ENCODE measurements at regions not wholly inside any gene's neighbourhood (a gene's known extent, or its start where the extent isn't known, plus 50 kb on each side); places are given as distances from the start of the nearest gene placed in this dataset.

DNA sequence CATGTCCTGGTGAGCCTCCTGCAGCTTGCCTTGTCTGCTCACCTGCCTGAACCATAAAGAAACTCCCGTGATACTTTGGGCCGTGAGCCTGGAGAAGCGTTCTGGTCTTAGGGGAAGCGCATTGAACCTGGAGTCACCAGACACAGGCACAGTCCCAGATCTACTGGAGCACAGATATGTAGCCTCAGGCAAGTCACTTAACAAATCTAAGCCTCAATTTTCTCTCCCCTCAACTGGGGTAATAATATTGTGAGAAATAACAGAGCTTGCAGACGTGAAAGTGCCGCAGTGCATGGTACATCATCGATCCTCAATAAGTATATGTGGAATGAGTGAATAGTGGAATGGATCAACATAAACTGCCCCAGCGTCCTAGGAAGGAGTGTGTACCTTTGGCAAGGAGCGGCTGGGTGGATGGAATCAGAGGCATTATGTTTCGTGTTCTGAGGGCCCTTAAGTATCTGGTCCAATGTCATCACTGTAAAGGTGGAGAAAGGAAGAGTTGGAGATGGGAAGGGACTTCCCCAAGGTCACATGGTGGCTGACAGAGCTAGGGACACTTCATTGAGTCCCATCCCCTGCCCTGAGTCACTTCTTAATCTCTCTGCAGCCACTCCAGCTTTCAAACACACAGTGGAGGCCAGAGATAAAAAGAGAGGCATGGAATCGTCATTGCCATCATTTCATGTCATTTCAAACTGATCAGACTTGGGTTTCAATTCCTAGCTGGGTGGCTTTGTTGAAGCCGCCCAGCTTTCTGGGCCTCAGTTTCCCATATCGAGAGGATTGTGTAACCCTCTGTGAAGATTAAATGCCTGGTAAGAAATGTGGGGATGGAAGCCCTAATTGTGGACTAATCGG, 172.4 kb downstream of the DDX1 start:
- no peak overlapping the region for H3K4me3 ChIP-seq
- TF ChIP-seq POLR2A (IDR thresholded peaks at IDR 0.05; ENCODE audit: low read depth) (no peak), POLR2AphosphoS5 (IDR thresholded peaks at IDR 0.05) (no peak), EP300 (IDR thresholded peaks at IDR 0.05) (no peak)
- TF ChIP-seq, protein P1, sequence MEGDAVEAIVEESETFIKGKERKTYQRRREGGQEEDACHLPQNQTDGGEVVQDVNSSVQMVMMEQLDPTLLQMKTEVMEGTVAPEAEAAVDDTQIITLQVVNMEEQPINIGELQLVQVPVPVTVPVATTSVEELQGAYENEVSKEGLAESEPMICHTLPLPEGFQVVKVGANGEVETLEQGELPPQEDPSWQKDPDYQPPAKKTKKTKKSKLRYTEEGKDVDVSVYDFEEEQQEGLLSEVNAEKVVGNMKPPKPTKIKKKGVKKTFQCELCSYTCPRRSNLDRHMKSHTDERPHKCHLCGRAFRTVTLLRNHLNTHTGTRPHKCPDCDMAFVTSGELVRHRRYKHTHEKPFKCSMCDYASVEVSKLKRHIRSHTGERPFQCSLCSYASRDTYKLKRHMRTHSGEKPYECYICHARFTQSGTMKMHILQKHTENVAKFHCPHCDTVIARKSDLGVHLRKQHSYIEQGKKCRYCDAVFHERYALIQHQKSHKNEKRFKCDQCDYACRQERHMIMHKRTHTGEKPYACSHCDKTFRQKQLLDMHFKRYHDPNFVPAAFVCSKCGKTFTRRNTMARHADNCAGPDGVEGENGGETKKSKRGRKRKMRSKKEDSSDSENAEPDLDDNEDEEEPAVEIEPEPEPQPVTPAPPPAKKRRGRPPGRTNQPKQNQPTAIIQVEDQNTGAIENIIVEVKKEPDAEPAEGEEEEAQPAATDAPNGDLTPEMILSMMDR (IDR thresholded peaks at IDR 0.05) = no peak
- H3K36me3 ChIP-seq = no peaks in the 10 kb centered on the region
- intact Hi-C loops (cut with DNase I) = no loop called here
- DNase-seq (ENCODE audit: extremely low spot score) = no peak
- H3K9me3 ChIP-seq = no peaks in the 10 kb centered on the region
- no peaks in the 10 kb centered on the region for H3K4me1 ChIP-seq
- no peaks in the 10 kb centered on the region for H3K27me3 ChIP-seq
- 87% methylated on average over 14 of the region's 14 CpGs for WGBS
- no peak overlapping the region for H3K27ac ChIP-seq (replicated peaks in 1 of 4)

- WGBS = 83% methylated on average over 4 of the region's 4 CpGs
- H3K4me1 ChIP-seq = no peaks in the 10 kb centered on the region
- no peak overlapping the region for H3K4me3 ChIP-seq
- intact Hi-C loops (cut with DNase I) = no loop called here
- no peak for DNase-seq (ENCODE audit: extremely low spot score)
- no peaks in the 10 kb centered on the region for H3K9me3 ChIP-seq
- no peak overlapping the region for H3K27ac ChIP-seq (replicated peaks in 1 of 4)
- TF ChIP-seq POLR2AphosphoS5 (IDR thresholded peaks at IDR 0.05) = no peak
- no peaks in the 10 kb centered on the region for H3K36me3 ChIP-seq
- no peaks in the 10 kb centered on the region for H3K27me3 ChIP-seq
Measured at GRCh38 chr2:15764683-15765011, 173.0 kb downstream of the DDX1 start.

GRCh38 chr2:15765211-15765610, 173.5 kb downstream of the DDX1 start:
- Histone ChIP-seq H3K4me1 (no peaks in the 10 kb centered on the region), H3K4me3 (no peak overlapping the region), H3K9me3 (no peaks in the 10 kb centered on the region), H3K27ac (replicated peaks in 1 of 4) (no peak overlapping the region), H3K27me3 (no peaks in the 10 kb centered on the region), H3K36me3 (no peaks in the 10 kb centered on the region)
- no peak for DNase-seq (ENCODE audit: extremely low spot score)
- WGBS = 88% methylated on average over 5 of the region's 5 CpGs
- intact Hi-C loops (cut with DNase I) = no loop called here
- no peak for TF ChIP-seq POLR2A (IDR thresholded peaks at IDR 0.05; ENCODE audit: low read depth)
- TF ChIP-seq, protein P1 (IDR thresholded peaks at IDR 0.05) = no peak
- no peak for TF ChIP-seq EP300 (IDR thresholded peaks at IDR 0.05)
- no peak for TF ChIP-seq POLR2AphosphoS5 (IDR thresholded peaks at IDR 0.05)

- no peaks in the 10 kb centered on the region for H3K4me1 ChIP-seq
- intact Hi-C loops (cut with DNase I) = no loop called here
- no peak overlapping the region for H3K4me3 ChIP-seq
- TF ChIP-seq, protein P1 (IDR thresholded peaks at IDR 0.05) = no peak
- TF ChIP-seq EP300 (IDR thresholded peaks at IDR 0.05) (no peak), POLR2A (IDR thresholded peaks at IDR 0.05; ENCODE audit: low read depth) (no peak), POLR2AphosphoS5 (IDR thresholded peaks at IDR 0.05) (no peak)
- no peaks in the 10 kb centered on the region for H3K36me3 ChIP-seq
- no peak overlapping the region for H3K27ac ChIP-seq (replicated peaks in 1 of 4)
- DNase-seq (ENCODE audit: extremely low spot score) = no peak
- WGBS = 86% methylated on average over 3 of the region's 13 CpGs
- H3K9me3 ChIP-seq = no peaks in the 10 kb centered on the region
- no peaks in the 10 kb centered on the region for H3K27me3 ChIP-seq
Measured at GRCh38 chr2:15765686-15766302, 174.1 kb downstream of the DDX1 start.

DNA sequence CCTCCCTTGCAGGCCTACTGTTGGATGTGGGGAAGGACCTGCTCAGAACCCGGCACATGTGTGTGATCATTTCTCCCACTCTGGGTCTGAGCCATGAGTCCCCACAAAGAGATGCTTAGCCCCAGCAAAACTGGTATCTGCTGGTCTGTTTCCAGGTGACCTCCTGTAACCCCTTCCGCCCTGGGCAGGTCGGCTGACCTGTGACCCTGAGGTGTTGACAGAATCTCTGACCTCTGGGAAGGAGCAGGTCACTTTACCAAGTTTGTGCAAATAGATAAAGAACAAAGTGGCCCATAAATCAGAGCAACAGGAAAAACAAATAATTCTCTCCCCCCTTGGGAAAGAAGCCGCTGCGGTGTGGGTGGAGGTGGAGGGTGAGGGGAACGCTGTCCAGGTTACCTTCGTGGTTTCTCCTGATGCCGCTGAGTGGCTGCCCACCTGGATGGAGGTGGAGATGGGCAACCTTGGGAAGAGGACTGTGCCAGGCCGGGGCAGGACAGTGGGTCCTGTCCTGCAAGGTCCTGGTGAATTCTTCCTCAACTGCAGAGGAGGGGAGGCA, 174.0 kb upstream of the MYCN start:
- Histone ChIP-seq H3K27ac (replicated peaks in 1 of 4) (no peak overlapping the region), H3K27me3 (no peaks in the 10 kb centered on the region), H3K36me3 (no peaks in the 10 kb centered on the region), H3K4me3 (no peak overlapping the region), H3K9me3 (no peaks in the 10 kb centered on the region), H3K4me1 (no peaks in the 10 kb centered on the region)
- DNase-seq (ENCODE audit: extremely low spot score) = no peak
- WGBS = 74% methylated on average over 9 of the region's 9 CpGs
- TF ChIP-seq EP300 (IDR thresholded peaks at IDR 0.05) (no peak), POLR2AphosphoS5 (IDR thresholded peaks at IDR 0.05) (no peak)
- intact Hi-C loops (cut with DNase I) = no loop called here

Measured in esophagus muscularis mucosa (tissue), 4 donors.